ENCODE measurements at regions not wholly inside any gene's neighbourhood (a gene's known extent, or its start where the extent isn't known, plus 50 kb on each side); places are given as distances from the start of the nearest gene placed in this dataset.

DNA sequence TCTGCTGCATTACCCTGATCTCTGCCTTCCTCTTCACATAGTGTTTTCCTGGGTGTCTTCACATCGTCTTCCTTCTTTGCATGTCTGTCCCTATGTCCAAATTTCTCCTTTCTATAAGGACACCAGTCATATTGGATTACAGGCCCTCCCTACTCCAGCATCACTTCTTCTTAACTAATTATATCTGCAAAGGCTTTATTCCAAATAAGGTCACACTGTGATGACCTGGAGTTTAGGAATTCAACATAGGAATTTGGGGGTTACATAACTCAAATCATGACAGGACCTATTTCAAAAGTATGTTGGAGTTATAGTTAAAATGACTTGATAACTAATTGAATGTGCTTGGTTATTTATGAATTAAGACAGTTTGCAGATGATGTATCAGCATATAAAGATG is 490.5 kb upstream of the ERCC4 start:
- Mint-ChIP-seq H3K27me3 (no peaks in the 10 kb centered on the region), H3K36me3 (ENCODE audit: low read depth) (no peaks in the 10 kb centered on the region), H3K27ac (no peak overlapping the region), H3K4me3 (no peak overlapping the region), H3K4me1 (no peaks in the 10 kb centered on the region)
- H3K9me3 ChIP-seq (ENCODE audit: control insufficient read depth, low read length, poor library complexity, severe bottlenecking): no peaks in the 10 kb centered on the region
- ATAC-seq (no peak), DNase-seq (no peak)

DNA sequence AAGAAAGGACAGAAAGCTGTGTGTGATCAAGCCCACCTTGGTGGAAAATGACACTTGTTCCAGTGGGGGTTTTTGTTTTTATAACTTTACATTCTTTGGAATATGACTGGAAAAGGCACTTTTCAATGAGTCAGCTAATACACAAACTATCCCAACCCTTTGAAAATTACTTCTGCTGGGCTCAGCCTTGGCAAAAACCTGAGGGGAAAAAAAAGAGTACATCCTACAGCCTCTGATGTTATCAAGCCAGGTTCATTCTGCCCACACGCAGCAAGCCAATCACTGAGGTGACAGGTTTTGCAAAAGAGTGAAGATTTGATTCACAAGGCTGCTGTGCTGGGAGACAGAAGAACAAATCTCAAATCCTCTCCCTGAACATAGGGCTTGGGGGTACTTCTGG is 484.5 kb upstream of the ERCC4 start:
- ATAC-seq (no peak), DNase-seq (no peak)
- no peaks in the 10 kb centered on the region for H3K27me3 Mint-ChIP-seq
- no peak overlapping the region for H3K4me3 Mint-ChIP-seq
- H3K9me3 ChIP-seq (ENCODE audit: control insufficient read depth, low read length, poor library complexity, severe bottlenecking): no peaks in the 10 kb centered on the region
- no peaks in the 10 kb centered on the region for H3K4me1 Mint-ChIP-seq
- no peak overlapping the region for H3K27ac Mint-ChIP-seq
- H3K36me3 Mint-ChIP-seq (ENCODE audit: low read depth): no peaks in the 10 kb centered on the region

DNA sequence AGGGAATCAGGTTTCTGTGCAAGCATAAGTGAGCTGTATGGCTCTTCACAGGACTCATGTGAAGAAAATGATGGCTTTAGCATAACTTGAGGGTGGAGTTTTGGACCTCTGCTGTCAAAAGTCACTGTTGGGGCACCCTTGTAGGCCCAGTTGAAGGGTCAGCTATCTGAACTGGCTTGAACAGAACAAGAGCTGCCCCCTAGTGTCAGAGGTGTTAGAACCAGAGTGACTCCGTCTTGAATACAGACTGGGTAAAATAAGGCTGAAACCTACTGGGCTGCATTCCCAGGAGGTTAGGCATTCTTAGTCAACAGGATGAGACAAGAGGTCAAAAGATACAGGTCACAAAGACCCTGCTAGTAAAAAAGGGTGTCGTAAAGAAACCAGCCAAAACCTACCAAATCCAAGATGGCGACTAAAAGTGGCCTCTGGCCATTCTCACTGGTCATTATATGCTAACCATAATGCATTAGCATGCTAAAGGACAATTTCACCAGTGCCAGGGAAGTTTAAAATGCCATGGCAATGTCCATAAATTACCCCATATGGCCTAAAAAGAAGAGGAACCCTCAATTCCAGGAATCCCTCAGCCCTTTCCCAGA is 484.0 kb upstream of the ERCC4 start:
- no peaks in the 10 kb centered on the region for H3K9me3 ChIP-seq (ENCODE audit: control insufficient read depth, low read length, poor library complexity, severe bottlenecking)
- Mint-ChIP-seq H3K4me3 (no peak overlapping the region), H3K4me1 (no peaks in the 10 kb centered on the region), H3K27me3 (no peaks in the 10 kb centered on the region), H3K36me3 (ENCODE audit: low read depth) (no peaks in the 10 kb centered on the region), H3K27ac (no peak overlapping the region)
- no peak for ATAC-seq
- no peak for DNase-seq

DNA sequence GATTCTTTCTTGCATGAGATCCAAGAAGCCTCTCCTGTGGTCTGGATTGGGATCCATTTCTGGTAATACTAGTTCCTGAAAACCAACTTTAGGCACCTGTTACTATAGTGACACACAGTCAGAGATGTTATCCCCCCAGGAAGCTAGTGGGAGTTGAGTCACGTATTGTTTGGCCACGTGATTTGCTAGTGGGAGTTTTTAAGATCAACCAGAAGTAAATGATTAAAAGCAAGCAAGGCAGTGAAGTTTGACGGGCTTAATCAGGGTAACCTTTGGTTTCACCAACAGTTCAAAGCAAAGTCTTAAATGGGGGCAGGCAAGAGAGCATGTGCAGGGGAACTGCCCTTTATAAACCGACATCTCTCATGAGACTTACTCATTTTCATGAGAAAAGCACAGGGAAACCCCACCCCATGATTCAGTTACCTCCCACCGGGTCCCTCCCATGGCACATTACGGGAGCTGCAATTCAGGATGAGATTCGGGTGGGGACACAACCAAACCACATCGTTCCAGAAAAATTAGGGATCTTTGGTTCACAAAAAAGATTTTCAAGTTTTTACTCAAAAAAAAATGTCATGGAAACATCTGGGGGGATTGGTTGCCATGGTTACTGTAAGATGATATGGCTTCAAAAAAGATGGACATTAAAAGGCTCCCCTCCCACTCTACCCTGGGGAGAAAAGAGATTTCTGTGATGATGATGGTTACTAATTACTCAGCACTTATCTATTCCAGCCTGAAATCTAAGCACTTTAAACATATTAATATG is 483.1 kb upstream of the ERCC4 start:
- no peak overlapping the region for H3K4me3 Mint-ChIP-seq
- H3K27ac Mint-ChIP-seq: no peak overlapping the region
- no peaks in the 10 kb centered on the region for H3K27me3 Mint-ChIP-seq
- no peaks in the 10 kb centered on the region for H3K4me1 Mint-ChIP-seq
- H3K36me3 Mint-ChIP-seq (ENCODE audit: low read depth): no peaks in the 10 kb centered on the region
- DNase-seq (no peak), ATAC-seq (no peak)
- H3K9me3 ChIP-seq (ENCODE audit: control insufficient read depth, low read length, poor library complexity, severe bottlenecking): no peaks in the 10 kb centered on the region

DNA sequence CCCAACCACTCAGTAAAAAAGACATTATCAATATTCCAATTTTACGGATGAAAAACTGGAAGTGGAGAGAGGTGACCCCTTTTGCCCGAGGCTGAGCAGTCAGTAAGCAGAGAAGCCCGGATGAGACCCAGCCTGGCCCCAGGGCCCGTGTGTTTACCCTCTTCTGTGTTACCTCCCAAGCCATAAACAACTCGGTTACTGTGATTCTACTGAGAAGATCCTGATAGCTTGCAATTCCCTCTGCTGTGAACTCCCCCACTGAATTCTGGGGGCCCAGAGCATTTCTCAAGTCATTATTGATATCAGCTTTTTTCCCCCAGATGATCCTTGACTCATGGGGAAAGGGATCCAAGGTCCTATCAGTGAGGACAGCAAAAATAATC is 482.6 kb upstream of the ERCC4 start:
- H3K4me3 Mint-ChIP-seq: no peak overlapping the region
- DNase-seq: no peak
- ATAC-seq: no peak
- H3K36me3 Mint-ChIP-seq (ENCODE audit: low read depth): no peaks in the 10 kb centered on the region
- H3K27ac Mint-ChIP-seq: no peak overlapping the region
- H3K27me3 Mint-ChIP-seq: no peaks in the 10 kb centered on the region
- no peaks in the 10 kb centered on the region for H3K4me1 Mint-ChIP-seq
- no peaks in the 10 kb centered on the region for H3K9me3 ChIP-seq (ENCODE audit: control insufficient read depth, low read length, poor library complexity, severe bottlenecking)

DNA sequence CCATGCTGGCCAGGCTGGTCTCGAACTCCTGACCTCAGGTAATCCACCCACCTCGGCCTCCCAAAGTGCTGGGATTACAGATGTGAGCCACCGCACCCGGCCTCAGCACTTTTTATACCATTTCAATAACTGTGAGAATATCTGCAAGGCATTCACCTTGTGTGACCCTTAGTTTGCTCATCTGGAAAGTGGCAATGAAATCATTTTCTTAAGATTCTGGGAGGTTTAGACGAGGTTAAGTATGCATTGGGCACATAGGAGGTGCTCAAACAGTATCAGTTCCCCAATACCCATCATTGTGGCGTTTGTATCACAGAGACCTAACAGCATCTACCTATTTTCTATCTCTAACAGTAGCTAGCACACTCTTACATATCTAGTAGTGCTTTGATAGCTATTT is 481.9 kb upstream of the ERCC4 start:
- DNase-seq: no peak
- no peak for ATAC-seq
- no peaks in the 10 kb centered on the region for H3K27me3 Mint-ChIP-seq
- no peaks in the 10 kb centered on the region for H3K9me3 ChIP-seq (ENCODE audit: control insufficient read depth, low read length, poor library complexity, severe bottlenecking)
- no peak overlapping the region for H3K27ac Mint-ChIP-seq
- no peaks in the 10 kb centered on the region for H3K4me1 Mint-ChIP-seq
- no peaks in the 10 kb centered on the region for H3K36me3 Mint-ChIP-seq (ENCODE audit: low read depth)
- H3K4me3 Mint-ChIP-seq: no peak overlapping the region

DNA sequence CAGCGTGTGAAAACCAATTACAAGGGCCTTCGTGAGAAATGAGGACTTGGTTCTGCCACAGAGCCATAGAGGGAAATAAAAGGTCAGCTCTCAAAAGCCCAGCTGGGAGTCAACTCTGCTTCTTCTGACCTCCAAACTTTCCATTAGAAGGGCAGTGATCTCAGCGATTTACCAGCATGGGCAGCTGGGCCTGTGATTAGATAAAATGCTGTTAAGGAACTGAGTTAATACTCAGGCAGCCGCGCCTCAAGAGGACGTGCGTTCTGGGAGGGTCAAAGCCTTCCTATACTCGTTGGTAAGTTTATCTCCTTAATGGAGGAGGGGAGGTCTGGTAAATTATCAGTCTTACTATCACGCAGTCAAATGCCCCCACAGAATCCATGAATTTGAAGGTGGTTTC is 480.2 kb upstream of the ERCC4 start:
- H3K27me3 Mint-ChIP-seq: no peaks in the 10 kb centered on the region

DNA sequence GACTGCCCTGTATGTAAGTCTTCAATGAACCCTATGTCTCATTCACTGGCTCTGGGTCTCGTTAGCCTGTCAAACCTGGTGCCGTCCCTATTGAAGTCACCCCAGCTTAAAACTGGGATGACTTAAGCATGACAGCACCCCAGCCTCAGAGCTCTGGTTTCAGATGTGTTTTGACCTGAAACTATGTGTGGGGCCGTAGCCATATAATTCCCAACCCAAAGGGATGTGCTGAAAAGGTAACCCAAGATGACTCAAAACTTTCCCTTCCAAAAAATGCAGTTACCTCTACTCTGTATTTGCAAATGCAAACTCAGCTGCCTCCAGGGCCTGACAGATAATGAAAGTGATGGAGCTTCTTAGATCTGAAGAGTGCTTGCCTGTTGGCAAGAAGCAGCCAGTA is 478.3 kb upstream of the ERCC4 start:
- H3K27me3 Mint-ChIP-seq: no peaks in the 10 kb centered on the region
- ATAC-seq (no peak), DNase-seq (no peak)
- H3K27ac Mint-ChIP-seq: no peak overlapping the region
- no peak overlapping the region for H3K4me3 Mint-ChIP-seq
- H3K4me1 Mint-ChIP-seq: no peaks in the 10 kb centered on the region
- no peaks in the 10 kb centered on the region for H3K36me3 Mint-ChIP-seq (ENCODE audit: low read depth)
- no peaks in the 10 kb centered on the region for H3K9me3 ChIP-seq (ENCODE audit: control insufficient read depth, low read length, poor library complexity, severe bottlenecking)

More for the DNA sequence above, 480.2 kb upstream of the ERCC4 start:
- Mint-ChIP-seq H3K4me1 (no peaks in the 10 kb centered on the region), H3K36me3 (ENCODE audit: low read depth) (no peaks in the 10 kb centered on the region), H3K4me3 (no peak overlapping the region), H3K27ac (no peak overlapping the region)
- ATAC-seq: no peak
- H3K9me3 ChIP-seq (ENCODE audit: control insufficient read depth, low read length, poor library complexity, severe bottlenecking): no peaks in the 10 kb centered on the region
- DNase-seq: no peak

DNA sequence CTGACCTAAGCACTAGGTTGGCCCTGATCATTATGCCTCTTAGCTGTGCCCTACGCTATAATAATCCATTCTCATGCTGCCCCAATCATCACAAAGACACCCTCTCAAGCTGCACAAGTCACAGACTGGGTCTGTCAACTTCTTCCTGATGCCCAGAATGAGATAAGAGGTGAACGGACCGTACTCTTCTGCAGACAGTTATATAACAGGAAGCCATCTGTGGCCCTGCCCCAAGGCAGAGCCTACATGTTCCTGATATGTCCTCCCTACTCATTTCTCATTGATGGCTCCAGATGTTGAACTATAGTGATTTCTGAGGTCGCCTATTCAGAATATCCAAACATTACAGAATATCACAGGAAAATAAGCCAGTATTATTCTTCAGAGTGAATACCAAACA is 471.6 kb upstream of the ERCC4 start:
- Mint-ChIP-seq H3K4me3 (no peak overlapping the region), H3K27me3 (no peaks in the 10 kb centered on the region), H3K4me1 (no peaks in the 10 kb centered on the region), H3K36me3 (ENCODE audit: low read depth) (no peaks in the 10 kb centered on the region), H3K27ac (no peak overlapping the region)
- ATAC-seq: no peak
- H3K9me3 ChIP-seq (ENCODE audit: control insufficient read depth, low read length, poor library complexity, severe bottlenecking): no peaks in the 10 kb centered on the region
- DNase-seq: no peak

DNA sequence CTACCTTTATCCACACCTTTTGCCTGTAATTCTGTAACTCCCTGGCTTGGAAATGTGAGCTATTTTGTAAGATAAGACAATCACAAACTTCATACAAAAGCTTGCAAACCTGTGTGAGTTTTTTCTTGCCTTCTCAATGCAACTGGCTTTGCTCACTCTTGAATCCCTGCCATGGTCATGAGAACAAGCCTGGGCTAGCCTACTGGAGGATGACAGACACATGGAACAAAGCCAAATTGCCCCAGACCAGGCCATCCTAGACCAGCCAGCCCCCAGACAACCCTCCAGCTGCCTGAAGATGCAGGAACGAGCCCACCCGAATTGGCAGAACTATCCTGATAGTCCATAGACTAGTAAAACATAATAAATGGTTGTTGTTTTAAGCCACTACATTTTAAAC is 466.6 kb upstream of the ERCC4 start:
- Mint-ChIP-seq H3K27me3 (peaks cover 8% of the 10 kb centered on the region), H3K4me3 (no peak overlapping the region), H3K27ac (no peak overlapping the region), H3K36me3 (ENCODE audit: low read depth) (no peaks in the 10 kb centered on the region), H3K4me1 (no peaks in the 10 kb centered on the region)
- H3K9me3 ChIP-seq (ENCODE audit: control insufficient read depth, low read length, poor library complexity, severe bottlenecking): no peaks in the 10 kb centered on the region
- ATAC-seq: no peak
- no peak for DNase-seq

DNA sequence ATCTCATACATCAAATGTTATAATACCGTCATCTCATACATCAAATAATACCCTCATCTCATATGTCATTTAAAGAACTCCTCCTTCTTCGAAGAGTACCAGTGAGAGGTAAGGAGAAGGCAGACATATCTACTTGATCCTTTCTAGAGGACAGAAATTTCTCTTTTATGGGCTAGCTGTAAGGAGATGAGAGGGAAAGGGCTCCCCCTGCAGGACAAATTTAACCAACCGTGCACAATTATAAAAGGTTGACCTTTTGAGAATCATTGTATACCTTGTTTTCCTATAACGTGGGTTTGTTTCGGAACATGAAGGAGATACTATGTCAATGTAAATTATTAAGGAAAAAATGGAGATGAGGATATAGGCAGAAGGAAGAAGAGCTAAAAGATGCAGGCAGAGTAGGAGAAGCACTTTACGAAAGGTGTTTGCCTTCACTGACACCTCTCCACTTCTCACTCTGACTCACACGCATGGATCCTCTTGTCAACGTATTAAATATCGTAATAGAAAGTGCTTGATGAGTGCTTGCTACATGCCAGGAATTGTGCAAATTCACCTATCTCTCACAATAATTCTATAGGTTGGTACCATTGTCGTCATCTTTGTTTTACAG is 465.9 kb upstream of the ERCC4 start:
- no peaks in the 10 kb centered on the region for H3K9me3 ChIP-seq (ENCODE audit: control insufficient read depth, low read length, poor library complexity, severe bottlenecking)
- H3K4me1 Mint-ChIP-seq: no peaks in the 10 kb centered on the region
- peaks cover 8% of the 10 kb centered on the region for H3K27me3 Mint-ChIP-seq
- no peak for DNase-seq
- no peak for ATAC-seq
- no peaks in the 10 kb centered on the region for H3K36me3 Mint-ChIP-seq (ENCODE audit: low read depth)
- no peak overlapping the region for H3K27ac Mint-ChIP-seq
- H3K4me3 Mint-ChIP-seq: no peak overlapping the region

DNA sequence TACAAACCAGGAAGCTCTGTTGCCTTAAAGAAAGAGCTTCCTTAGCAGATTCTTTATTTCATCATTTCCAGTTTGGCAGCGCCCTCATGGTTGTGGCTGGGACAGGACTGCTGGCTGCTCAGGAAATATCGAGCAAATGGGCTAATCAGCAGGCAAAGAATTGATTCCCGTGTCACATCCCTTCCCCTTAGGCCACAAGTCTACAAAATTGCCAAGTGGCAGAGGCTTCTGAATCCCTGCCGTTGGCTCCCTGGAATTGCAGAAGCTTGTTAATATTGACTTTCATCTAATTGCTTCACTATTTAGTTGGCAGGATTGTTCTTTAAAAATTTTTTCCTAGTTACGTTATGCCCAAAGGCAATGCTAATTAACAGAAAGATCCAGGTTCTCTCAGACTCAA is 456.3 kb upstream of the ERCC4 start:
- ATAC-seq: no peak
- no peak for DNase-seq
- Mint-ChIP-seq H3K4me1 (no peaks in the 10 kb centered on the region), H3K27ac (no peak overlapping the region), H3K27me3 (peaks cover 5% of the 10 kb centered on the region), H3K36me3 (ENCODE audit: low read depth) (no peaks in the 10 kb centered on the region), H3K4me3 (no peak overlapping the region)
- no peaks in the 10 kb centered on the region for H3K9me3 ChIP-seq (ENCODE audit: control insufficient read depth, low read length, poor library complexity, severe bottlenecking)

DNA sequence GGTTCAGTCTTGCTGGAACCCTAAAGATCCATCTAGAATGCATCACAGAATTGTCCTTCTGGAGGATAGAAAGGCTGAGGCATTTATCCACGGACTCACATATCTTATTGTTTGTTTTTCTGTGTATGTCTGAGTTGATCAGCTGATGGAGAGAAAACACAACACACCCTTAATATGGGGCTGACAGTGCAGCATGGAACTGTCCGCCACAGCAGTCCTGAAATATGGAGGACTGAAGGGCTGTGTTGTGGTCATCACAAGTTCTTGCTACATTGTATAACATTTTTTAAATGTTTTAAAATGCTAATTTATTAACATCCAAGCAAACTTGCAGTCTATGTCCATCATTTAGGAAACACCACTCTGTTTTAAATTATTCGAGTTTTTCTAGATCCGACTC is 448.9 kb upstream of the ERCC4 start:
- DNase-seq: no peak
- Mint-ChIP-seq H3K27me3 (no peaks in the 10 kb centered on the region), H3K36me3 (ENCODE audit: low read depth) (no peaks in the 10 kb centered on the region), H3K4me3 (no peak overlapping the region), H3K4me1 (no peaks in the 10 kb centered on the region), H3K27ac (no peak overlapping the region)
- no peaks in the 10 kb centered on the region for H3K9me3 ChIP-seq (ENCODE audit: control insufficient read depth, low read length, poor library complexity, severe bottlenecking)
- ATAC-seq: no peak

DNA sequence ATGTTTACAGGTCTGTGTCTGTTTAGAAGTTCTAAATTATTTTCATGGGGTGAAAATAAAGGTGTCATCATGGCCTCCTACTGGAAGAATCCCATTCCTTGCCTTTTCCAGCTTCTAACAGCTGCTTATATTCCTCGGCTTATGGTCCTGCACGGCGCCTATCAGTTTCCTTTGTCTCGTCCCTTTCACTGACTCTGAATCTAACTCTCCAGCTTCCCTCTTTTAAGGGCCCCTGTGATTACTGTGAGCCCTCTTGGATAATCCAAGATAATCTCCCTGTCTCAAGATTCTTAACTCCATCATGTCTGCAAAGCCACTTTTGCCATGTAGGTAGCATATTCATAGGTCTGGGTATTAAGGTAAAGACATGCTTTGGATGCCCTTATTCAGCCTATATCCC is 441.0 kb upstream of the ERCC4 start:
- Mint-ChIP-seq H3K4me1 (no peaks in the 10 kb centered on the region), H3K4me3 (no peak overlapping the region), H3K27me3 (no peaks in the 10 kb centered on the region), H3K27ac (no peak overlapping the region), H3K36me3 (ENCODE audit: low read depth) (no peaks in the 10 kb centered on the region)
- ATAC-seq (no peak), DNase-seq (no peak)
- no peaks in the 10 kb centered on the region for H3K9me3 ChIP-seq (ENCODE audit: control insufficient read depth, low read length, poor library complexity, severe bottlenecking)
